IMR-90 (cell line): ENCODE measurements at regions not wholly inside any gene's neighbourhood (a gene's known extent, or its start where the extent isn't known, plus 50 kb on each side); places are given as distances from the start of the nearest gene placed in this dataset.

ENCODE experiments used
- ATAC-seq: fragments of 200-7000 bp; cut with Tn5 transposase; 2 replicates; pipeline ENCODE4 v1.9.1; 2020; ENCODE audit warnings: low read depth, mild to moderate bottlenecking, moderate library complexity
- BruUV-seq: library from RNA; stranded (reverse); fragments of 400-500 nt; replicated peaks from 2 replicates; lab custom pipeline; 2021; lab: Mats Ljungman, UMichigan
- CTCF ChIA-PET: fragments of 300-600 bp; formaldehyde crosslinking; extraction: SDS; loops from one replicate; lab custom pipeline; 2021; ENCODE audit warnings: antibody characterized with exemption; lab: Yijun Ruan, JAX
- POLR2A ChIA-PET: fragments of 300-600 bp; sonication (Branson Sonifier 250); formaldehyde crosslinking; loops from one replicate; lab custom pipeline; 2022; ENCODE audit warnings: antibody characterized with exemption; ENCODE audit not compliant: unreplicated experiment; lab: Charles Lee
- DNase-seq: peaks from one replicate; pipeline ENCODE4 v3.0.0; 2013
- H2AFZ ChIP-seq: replicated peaks from 2 replicates; pipeline ENCODE3; 2013; ENCODE audit warnings: low read length, mild to moderate bottlenecking; ENCODE audit not compliant: poor library complexity
- H2AK5ac ChIP-seq: 2 replicates; pipeline ENCODE4 v1.6.1; 2013; ENCODE audit warnings: low read depth, low read length, inconsistent platforms
- H2AK9ac ChIP-seq: replicated peaks from 2 replicates; pipeline ENCODE3; 2013; ENCODE audit warnings: mild to moderate bottlenecking, low read depth, low read length, moderate library complexity; ENCODE audit not compliant: poor library complexity
- H2BK120ac ChIP-seq: 2 replicates; pipeline ENCODE4 v1.6.1; 2013; ENCODE audit warnings: low read depth, low read length, inconsistent platforms
- H2BK15ac ChIP-seq: 3 replicates; pipeline ENCODE4 v1.6.1; 2013; ENCODE audit warnings: low read depth, low read length, inconsistent platforms
- H2BK20ac ChIP-seq: 2 replicates; pipeline ENCODE4 v1.6.1; 2013; ENCODE audit warnings: low read depth, mild to moderate bottlenecking, inconsistent platforms, low read length, moderate library complexity
- H2BK5ac ChIP-seq: 2 replicates; pipeline ENCODE4 v1.6.1; 2013; ENCODE audit warnings: mild to moderate bottlenecking, low read depth, low read length, inconsistent platforms; ENCODE audit not compliant: poor library complexity, severe bottlenecking
- H3K14ac ChIP-seq: replicated peaks from 2 replicates; pipeline ENCODE4 v1.6.1; 2013; ENCODE audit warnings: low read depth, low read length, inconsistent platforms
- H3K18ac ChIP-seq: 2 replicates; pipeline ENCODE4 v1.6.1; 2013; ENCODE audit warnings: low read depth, low read length, control low read depth
- H3K23ac ChIP-seq: 2 replicates; pipeline ENCODE4 v1.6.1; 2013; ENCODE audit warnings: low read depth, low read length, inconsistent platforms
- H3K27ac ChIP-seq: 2 replicates; pipeline ENCODE4 v1.5.1; 2013; ENCODE audit warnings: mild to moderate bottlenecking, control low read depth, low read length; ENCODE audit not compliant: insufficient read depth
- H3K27me3 ChIP-seq: 2 replicates; pipeline ENCODE4 v1.6.1; 2013; ENCODE audit warnings: low read length; ENCODE audit not compliant: control insufficient read depth, insufficient read depth
- H3K36me3 ChIP-seq: 2 replicates; pipeline ENCODE4 v1.6.1; 2013; ENCODE audit warnings: low read length, mixed read lengths; ENCODE audit not compliant: control insufficient read depth, insufficient read depth
- H3K4ac ChIP-seq: 2 replicates; pipeline ENCODE4 v1.6.1; 2013; ENCODE audit warnings: low read depth, low read length, inconsistent platforms
- H3K4me1 ChIP-seq: 2 replicates; pipeline ENCODE4 v1.6.1; 2013; ENCODE audit warnings: low read length, mixed read lengths; ENCODE audit not compliant: control insufficient read depth, insufficient read depth
- H3K4me2 ChIP-seq: 2 replicates; pipeline ENCODE4 v1.6.1; 2013; ENCODE audit warnings: low read depth, mild to moderate bottlenecking, control low read depth, low read length, moderate library complexity
- H3K4me3 ChIP-seq: 2 replicates; pipeline ENCODE4 v1.5.1; 2013; ENCODE audit warnings: low read depth, mild to moderate bottlenecking, control low read depth, low read length, moderate library complexity; ENCODE audit not compliant: insufficient read depth
- H3K56ac ChIP-seq: 2 replicates; pipeline ENCODE4 v1.6.1; 2013; ENCODE audit warnings: low read length, inconsistent platforms; ENCODE audit not compliant: insufficient read depth; ENCODE audit errors: extremely low read depth
- H3K79me1 ChIP-seq, 2 experiments: 2 replicates each; pipeline ENCODE4 v1.6.1; 2013; ENCODE audit warnings: low read length in 2 of 2, inconsistent platforms in 1 of 2, low read depth in 1 of 2
- H3K9ac ChIP-seq: 2 replicates; pipeline ENCODE4 v1.6.1; 2013; ENCODE audit warnings: low read depth, low read length, control low read depth
- H3K9me1 ChIP-seq: 2 replicates; pipeline ENCODE4 v1.6.1; 2013; ENCODE audit warnings: low read length, inconsistent platforms; ENCODE audit not compliant: insufficient read depth
- H3K9me3 ChIP-seq: 2 replicates; pipeline ENCODE4 v1.6.1; 2013; ENCODE audit warnings: low read length; ENCODE audit not compliant: control insufficient read depth, insufficient read depth
- H4K20me1 ChIP-seq: 2 replicates; pipeline ENCODE4 v1.6.1; 2013; ENCODE audit warnings: low read length, inconsistent platforms; ENCODE audit not compliant: insufficient read depth
- H4K5ac ChIP-seq: 2 replicates; pipeline ENCODE4 v1.6.1; 2013; ENCODE audit warnings: mild to moderate bottlenecking, low read depth, low read length, control low read depth
- H4K8ac ChIP-seq, 2 experiments: 2 replicates each; pipeline ENCODE4 v1.6.1; 2013; ENCODE audit warnings: low read depth in 2 of 2, low read length in 2 of 2, control low read depth in 1 of 2, inconsistent platforms in 1 of 2
- H4K91ac ChIP-seq: 2 replicates; pipeline ENCODE4 v1.6.1; 2013; ENCODE audit warnings: low read depth, low read length, inconsistent platforms; ENCODE audit not compliant: insufficient read depth
- BHLHE40 ChIP-seq: fragments of 150-350 bp; IDR thresholded peaks from 2 replicates; pipeline ENCODE4 v1.6.1; 2016; ENCODE audit warnings: mild to moderate bottlenecking, low read depth, low read length
- NFE2L2 ChIP-seq: fragments of 150-350 bp; IDR thresholded peaks from 2 replicates; pipeline ENCODE4 v1.6.1; 2016; ENCODE audit warnings: low read depth, mild to moderate bottlenecking, low read length
- SMC3 ChIP-seq: fragments of 150-350 bp; IDR thresholded peaks from 2 replicates; pipeline ENCODE4 v1.6.1; 2016; ENCODE audit warnings: low read depth, mild to moderate bottlenecking, antibody characterized with exemption, low read length, moderate library complexity
- WGBS, 2 experiments: methylation state at CpG; one replicate each; pipeline versions ENCODE4 v1.1.5 to v1.1.7; 2013; ENCODE audit warnings: missing lambda C conversion rate in 2 of 2; ENCODE audit not compliant: insufficient read length in 1 of 2; ENCODE audit errors: extremely low coverage in 2 of 2; 5-methylcytosine and 5-hydroxymethylcytosine counted together
- dilution Hi-C: fragments of 300-500 bp; cut with HindIII; formaldehyde crosslinking; loops from one replicate; pipeline ENCODE4 v1.14.3; 2018; ENCODE audit warnings: low sequenced_read_pairs; ENCODE audit not compliant: unreplicated experiment
- in situ Hi-C: fragments of 300-500 bp; cut with MboI; formaldehyde crosslinking; loops from 3 replicates; pipeline ENCODE4 v1.14.3; 2019; ENCODE audit warnings: low sequenced_read_pairs, inconsistent platforms, mixed read lengths
- intact Hi-C: fragments of 100-400 bp; cut with micrococcal nuclease; formaldehyde crosslinking; loops from 2 replicates; pipeline ENCODE4 v1.10.0; 2022

DNA sequence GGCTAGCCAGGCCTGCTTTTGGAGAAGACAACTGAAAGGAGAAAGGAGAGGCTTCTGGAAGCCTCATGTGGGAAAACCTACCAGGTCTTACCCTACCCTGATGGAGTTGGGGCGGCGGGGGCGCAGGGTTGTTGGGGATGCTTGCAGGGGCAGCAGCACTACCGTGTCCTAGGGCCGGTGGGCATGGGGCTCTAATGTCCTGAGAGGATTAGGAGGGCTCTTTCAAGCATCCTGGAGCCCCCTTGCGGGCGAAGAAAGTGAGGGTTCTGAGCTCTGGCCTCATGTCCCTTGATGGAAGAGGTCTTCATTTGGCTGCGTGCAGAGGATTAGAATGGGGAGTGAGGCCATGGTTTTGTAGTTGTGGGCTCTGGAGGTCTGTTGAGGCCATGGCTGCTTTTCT is 86.9 kb upstream of the PITX1 start:
- Histone ChIP-seq H2BK15ac (no peak overlapping the region), H3K56ac (no peak overlapping the region), H3K4me1 (peaks cover 9% of the 10 kb centered on the region; the same call in 1 of the 2 replicates), H2BK120ac (no peak overlapping the region), H3K14ac (no peak overlapping the region), H4K8ac (no peak overlapping the region), H3K27me3 (no peaks in the 10 kb centered on the region; the same call in 1 of the 2 replicates), H3K9ac (no peak overlapping the region), H3K4me3 (no peak overlapping the region), H3K9me3 (no peaks in the 10 kb centered on the region), H4K20me1 (no peaks in the 10 kb centered on the region; the same call in 1 of the 2 replicates), H3K4ac (no peak overlapping the region), H2BK20ac (no peak overlapping the region), H3K9me1 (no peaks in the 10 kb centered on the region), H2AK5ac (no peak overlapping the region), H3K23ac (no peak overlapping the region), H2AFZ (no peak overlapping the region), H3K18ac (no peak overlapping the region), H3K4me2 (no peak overlapping the region), H2BK5ac (no peak overlapping the region), H3K27ac (no peak overlapping the region), H3K79me1 (no peaks in the 10 kb centered on the region), H2AK9ac (no peak overlapping the region), H4K5ac (no peak overlapping the region), H4K91ac (no peak overlapping the region), H3K36me3 (no peaks in the 10 kb centered on the region)
- BruUV-seq: no TSS peak
- ATAC-seq: no peak
- TF ChIP-seq BHLHE40 (no peak), NFE2L2 (no peak), SMC3 (no peak)
- intact Hi-C loops (no loop called here), in situ Hi-C loops (no loop called here), dilution Hi-C loops (no loop called here)
- DNase-seq: no peak
- ChIA-PET POLR2A (no interaction called here), CTCF (interaction anchor here (0.6 kb wide), 1 partner anchor 71 kb away, joined by 3 read pairs; no protein-coding TSS in a partner anchor)
- 86% methylated on average over 2 of the region's 8 CpGs; no CpG with 5 or more reads in 1 of the 2 experiments for WGBS, 2 experiments
